ENCODE measurements at regions not wholly inside any gene's neighbourhood (a gene's known extent, or its start where the extent isn't known, plus 50 kb on each side); places are given as distances from the start of the nearest gene placed in this dataset.
"Not testable (repeated sequence)": the region's sequence is repeated elsewhere in the genome, so short reads cannot be mapped to it uniquely, and the experiment has no call there.

- TF ChIP-seq LBX2 (CRISPR knock-in tag; IDR thresholded peaks at IDR 0.05; ENCODE audit: borderline replicate concordance): no peak
Observed at GRCh38 chr3:5053021-5053831, 68.9 kb upstream of the ARL8B start (continued).

- POLR2A ChIA-PET: no interaction called here
- H3K4me3 ChIP-seq (replicated peaks in 1 of 3; ENCODE audit: insufficient read depth in 1 of 3, low read depth in 2 of 3, low read length in 3 of 3): no peak overlapping the region
- H3K4me2 ChIP-seq (ENCODE audit: low read depth, low read length): no peak overlapping the region
- H4K20me1 ChIP-seq (ENCODE audit: insufficient read depth, low read length): no peaks in the 10 kb centered on the region
- H3K4me1 ChIP-seq (ENCODE audit: insufficient read depth, low read length): peaks cover 6% of the 10 kb centered on the region; the same call in 1 of the 2 replicates
- intact Hi-C loops (cut with micrococcal nuclease; ENCODE audit: unreplicated experiment): no loop called here
- H2AFZ ChIP-seq (ENCODE audit: low read length): no peak overlapping the region
- no peak overlapping the region for H3K9ac ChIP-seq (ENCODE audit: insufficient read depth, low read depth, low read length)
- FAIRE-seq (no peak), ATAC-seq (no peak), DNase-seq (ENCODE audit: low spot score) (no peak)
- no peak overlapping the region for H3K27ac ChIP-seq (ENCODE audit: extremely low read length, insufficient read depth, low read length)
- in situ Hi-C loops (cut with HindIII; ENCODE audit: extremely low pct_ligation_motif_present, low pct_unique_long_range_greater_than_20kb): loop anchor here (5.0 kb wide), 1 partner anchor 332 kb away; no protein-coding TSS in a partner anchor
- 59% methylated on average over 4 of the region's 4 CpGs for WGBS (ENCODE audit: low lambda C conversion rate)
- H3K9me3 ChIP-seq (ENCODE audit: low read length): no peaks in the 10 kb centered on the region
- H3K79me2 ChIP-seq (ENCODE audit: insufficient read depth, low read length): no peaks in the 10 kb centered on the region
- H3K36me3 ChIP-seq (replicated peaks in 1 of 2; ENCODE audit: control insufficient read depth in 1 of 2, insufficient read depth in 2 of 2, low read length in 2 of 2): no peaks in the 10 kb centered on the region
- peaks cover 0 to 16% of the 10 kb centered on the region in 2 experiments; a peak in 2 of 5 replicates for H3K27me3 ChIP-seq (ENCODE audit: control insufficient read depth in 1 of 2, insufficient read depth in 2 of 2, low read length in 2 of 2)
- CTCF ChIA-PET (ENCODE audit: low intra/inter-chr PET ratio, low total read pairs): no interaction called here
- BruUV-seq (replicated peaks): no TSS peak
- TF ChIP-seq RXRA (CRISPR knock-in tag; IDR thresholded peaks at IDR 0.05): no peak
- peak; percentile 90 for TF ChIP-seq ZNF263 (CRISPR knock-in tag; IDR thresholded peaks at IDR 0.05)
Observed at GRCh38 chr3:5054098-5054497, 68.0 kb upstream of the ARL8B start.

GRCh38 chr3:5054579-5054978, 67.5 kb upstream of the ARL8B start:
- DNase-seq (ENCODE audit: low spot score); H3K79me2 ChIP-seq (ENCODE audit: insufficient read depth, low read length); H3K27ac ChIP-seq (ENCODE audit: extremely low read length, insufficient read depth, low read length); CTCF ChIA-PET (ENCODE audit: low intra/inter-chr PET ratio, low total read pairs); H3K4me2 ChIP-seq (ENCODE audit: low read depth, low read length); FAIRE-seq; H3K36me3 ChIP-seq (replicated peaks in 1 of 2; ENCODE audit: control insufficient read depth in 1 of 2, insufficient read depth in 2 of 2, low read length in 2 of 2); H4K20me1 ChIP-seq (ENCODE audit: insufficient read depth, low read length); H3K9ac ChIP-seq (ENCODE audit: insufficient read depth, low read depth, low read length); ATAC-seq; POLR2A ChIA-PET; H3K4me3 ChIP-seq (replicated peaks in 1 of 3; ENCODE audit: insufficient read depth in 1 of 3, low read depth in 2 of 3, low read length in 3 of 3); H2AFZ ChIP-seq (ENCODE audit: low read length); H3K9me3 ChIP-seq (ENCODE audit: low read length); H3K4me1 ChIP-seq (ENCODE audit: insufficient read depth, low read length); intact Hi-C loops (cut with micrococcal nuclease; ENCODE audit: unreplicated experiment); BruUV-seq (replicated peaks): not testable (repeated sequence)
- TF ChIP-seq ZMYM3 (CRISPR knock-in tag; IDR thresholded peaks at IDR 0.05) (peak; percentile 68; the same call in 1 of the 2 replicates), ZNF629 (CRISPR knock-in tag; conservative IDR thresholded peaks at IDR 0.05) (peak; percentile 84)
- in situ Hi-C loops (cut with HindIII; ENCODE audit: extremely low pct_ligation_motif_present, low pct_unique_long_range_greater_than_20kb): loop anchor here (5.0 kb wide), 1 partner anchor 332 kb away; no protein-coding TSS in a partner anchor
- WGBS (ENCODE audit: low lambda C conversion rate): 20% methylated on average over 6 of the region's 6 CpGs
- peaks cover 0 to 16% of the 10 kb centered on the region in 2 experiments; a peak in 2 of 5 replicates for H3K27me3 ChIP-seq (ENCODE audit: control insufficient read depth in 1 of 2, insufficient read depth in 2 of 2, low read length in 2 of 2)
